ENCODE measurements at regions not wholly inside any gene's neighbourhood (a gene's known extent, or its start where the extent isn't known, plus 50 kb on each side); places are given as distances from the start of the nearest gene placed in this dataset.

DNA sequence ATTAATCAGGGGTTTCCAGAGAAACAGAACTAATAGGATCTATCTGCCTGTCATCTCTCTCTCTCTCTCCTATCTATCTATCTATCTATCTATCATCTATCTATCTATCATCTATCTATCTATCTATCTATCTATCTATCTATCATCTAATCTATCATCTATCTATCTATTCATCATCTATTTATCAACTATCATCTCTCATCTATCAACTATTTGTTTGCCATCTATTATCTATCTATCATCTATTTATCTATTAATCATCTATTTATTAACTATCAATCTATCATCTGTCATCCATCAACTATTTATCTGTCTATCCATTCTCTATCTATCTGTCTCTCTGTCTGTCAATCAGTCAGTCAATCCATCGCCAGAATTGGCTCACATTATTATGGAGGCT is 70.0 kb upstream of the MRPS6 start:
- Histone ChIP-seq H3K36me3 (ENCODE audit: insufficient read depth, low read length) (no peaks in the 10 kb centered on the region), H3F3A (ENCODE audit: low read depth) (no peaks in the 10 kb centered on the region), H3K4me2 (ENCODE audit: low read depth, low read length, poor library complexity, severe bottlenecking) (no peak overlapping the region), H3K4me1 (ENCODE audit: insufficient read depth, low read length, poor library complexity, severe bottlenecking) (peaks cover 7% of the 10 kb centered on the region), H3K9ac (ENCODE audit: low read depth, low read length, poor library complexity, severe bottlenecking) (no peak overlapping the region), H3K9me2 (replicated peaks; ENCODE audit: low read depth, low read length) (no peaks in the 10 kb centered on the region), H3K4me3 (ENCODE audit: low read length, poor library complexity, severe bottlenecking) (no peak overlapping the region), H2AFZ (ENCODE audit: low read length) (no peak overlapping the region), H3K27me3 (ENCODE audit: insufficient read depth, low read length, poor library complexity, severe bottlenecking) (no peaks in the 10 kb centered on the region), H4K20me1 (ENCODE audit: insufficient read depth, low read length, poor library complexity, severe bottlenecking) (no peaks in the 10 kb centered on the region), H3K79me2 (ENCODE audit: insufficient read depth, low read length) (no peaks in the 10 kb centered on the region), H3K9me3 (ENCODE audit: insufficient read depth, low read depth, low read length) (no peaks in the 10 kb centered on the region)
- TF ChIP-seq, protein P1, sequence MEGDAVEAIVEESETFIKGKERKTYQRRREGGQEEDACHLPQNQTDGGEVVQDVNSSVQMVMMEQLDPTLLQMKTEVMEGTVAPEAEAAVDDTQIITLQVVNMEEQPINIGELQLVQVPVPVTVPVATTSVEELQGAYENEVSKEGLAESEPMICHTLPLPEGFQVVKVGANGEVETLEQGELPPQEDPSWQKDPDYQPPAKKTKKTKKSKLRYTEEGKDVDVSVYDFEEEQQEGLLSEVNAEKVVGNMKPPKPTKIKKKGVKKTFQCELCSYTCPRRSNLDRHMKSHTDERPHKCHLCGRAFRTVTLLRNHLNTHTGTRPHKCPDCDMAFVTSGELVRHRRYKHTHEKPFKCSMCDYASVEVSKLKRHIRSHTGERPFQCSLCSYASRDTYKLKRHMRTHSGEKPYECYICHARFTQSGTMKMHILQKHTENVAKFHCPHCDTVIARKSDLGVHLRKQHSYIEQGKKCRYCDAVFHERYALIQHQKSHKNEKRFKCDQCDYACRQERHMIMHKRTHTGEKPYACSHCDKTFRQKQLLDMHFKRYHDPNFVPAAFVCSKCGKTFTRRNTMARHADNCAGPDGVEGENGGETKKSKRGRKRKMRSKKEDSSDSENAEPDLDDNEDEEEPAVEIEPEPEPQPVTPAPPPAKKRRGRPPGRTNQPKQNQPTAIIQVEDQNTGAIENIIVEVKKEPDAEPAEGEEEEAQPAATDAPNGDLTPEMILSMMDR (conservative IDR thresholded peaks at IDR 0.05; ENCODE audit: low read length): no peak
- TF ChIP-seq EZH2phosphoT487 (IDR thresholded peaks at IDR 0.05; ENCODE audit: borderline replicate concordance): no peak

DNA sequence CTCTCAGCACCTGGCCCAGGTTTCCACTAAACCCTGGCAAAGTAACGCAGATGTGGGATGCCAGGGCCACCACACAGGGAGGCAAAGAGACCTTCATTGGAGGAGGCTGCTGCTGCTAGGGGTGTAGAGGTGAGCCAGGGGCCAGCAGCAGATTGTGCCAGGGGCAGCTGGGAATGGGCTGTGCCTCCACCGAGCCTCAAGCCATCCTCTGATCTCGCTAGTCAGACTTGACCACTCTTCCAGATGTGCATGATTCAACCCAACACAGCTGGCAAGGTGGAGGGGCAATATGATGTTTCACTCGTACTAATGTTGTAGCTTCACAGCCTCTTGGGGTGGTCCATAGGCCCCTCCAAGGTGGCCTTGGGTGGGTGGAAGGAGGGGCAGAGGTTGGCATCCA is 73.0 kb upstream of the MRPS6 start:
- H3K4me3 ChIP-seq (ENCODE audit: low read length, poor library complexity, severe bottlenecking): no peak overlapping the region
- no peak overlapping the region for H3K4me2 ChIP-seq (ENCODE audit: low read depth, low read length, poor library complexity, severe bottlenecking)
- no peaks in the 10 kb centered on the region for H3K27me3 ChIP-seq (ENCODE audit: insufficient read depth, low read length, poor library complexity, severe bottlenecking)
- H3K36me3 ChIP-seq (ENCODE audit: insufficient read depth, low read length): no peaks in the 10 kb centered on the region
- no peaks in the 10 kb centered on the region for H4K20me1 ChIP-seq (ENCODE audit: insufficient read depth, low read length, poor library complexity, severe bottlenecking)
- H3K9ac ChIP-seq (ENCODE audit: low read depth, low read length, poor library complexity, severe bottlenecking): no peak overlapping the region
- H3K9me2 ChIP-seq (replicated peaks; ENCODE audit: low read depth, low read length): no peaks in the 10 kb centered on the region
- TF ChIP-seq EZH2phosphoT487 (IDR thresholded peaks at IDR 0.05; ENCODE audit: borderline replicate concordance): no peak
- TF ChIP-seq, protein P1 (conservative IDR thresholded peaks at IDR 0.05; ENCODE audit: low read length): no peak
- H3K79me2 ChIP-seq (ENCODE audit: insufficient read depth, low read length): no peaks in the 10 kb centered on the region
- H3K9me3 ChIP-seq (ENCODE audit: insufficient read depth, low read depth, low read length): peaks cover 8% of the 10 kb centered on the region
- H3F3A ChIP-seq (ENCODE audit: low read depth): no peaks in the 10 kb centered on the region
- H2AFZ ChIP-seq (ENCODE audit: low read length): no peak overlapping the region
- peaks cover 8% of the 10 kb centered on the region for H3K4me1 ChIP-seq (ENCODE audit: insufficient read depth, low read length, poor library complexity, severe bottlenecking)

DNA sequence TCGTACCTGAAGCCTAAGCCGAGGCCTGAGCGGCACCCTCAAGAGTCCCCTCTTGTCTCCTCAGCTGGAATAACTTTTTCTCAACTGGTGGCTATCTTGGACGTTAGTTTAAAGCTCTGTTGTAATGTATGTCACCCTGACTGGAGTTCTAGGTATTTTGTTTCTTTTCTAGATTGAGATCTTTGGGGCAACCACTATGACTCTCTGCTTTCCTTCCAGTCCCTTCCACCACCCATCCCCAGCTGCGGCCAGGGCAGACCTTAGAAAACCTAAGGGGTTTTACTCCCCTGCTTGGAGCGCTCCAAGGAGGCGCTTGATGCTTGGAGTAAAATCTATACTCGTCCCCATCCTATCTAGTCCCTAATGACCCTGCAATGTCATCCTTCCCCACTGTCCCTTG is 74.6 kb upstream of the MRPS6 start:
- peaks cover 12% of the 10 kb centered on the region for H3K4me1 ChIP-seq (ENCODE audit: insufficient read depth, low read length, poor library complexity, severe bottlenecking)
- no peak for TF ChIP-seq EZH2phosphoT487 (IDR thresholded peaks at IDR 0.05; ENCODE audit: borderline replicate concordance)
- TF ChIP-seq, protein P1 (conservative IDR thresholded peaks at IDR 0.05; ENCODE audit: low read length): no peak

More for the DNA sequence above, 74.6 kb upstream of the MRPS6 start:
- H3K9ac ChIP-seq (ENCODE audit: low read depth, low read length, poor library complexity, severe bottlenecking): no peak overlapping the region
- H3K79me2 ChIP-seq (ENCODE audit: insufficient read depth, low read length): no peaks in the 10 kb centered on the region
- H3F3A ChIP-seq (ENCODE audit: low read depth): no peaks in the 10 kb centered on the region
- H3K4me2 ChIP-seq (ENCODE audit: low read depth, low read length, poor library complexity, severe bottlenecking): no peak overlapping the region
- H3K27me3 ChIP-seq (ENCODE audit: insufficient read depth, low read length, poor library complexity, severe bottlenecking): no peaks in the 10 kb centered on the region
- H4K20me1 ChIP-seq (ENCODE audit: insufficient read depth, low read length, poor library complexity, severe bottlenecking): no peaks in the 10 kb centered on the region
- no peak overlapping the region for H3K4me3 ChIP-seq (ENCODE audit: low read length, poor library complexity, severe bottlenecking)
- no peak overlapping the region for H2AFZ ChIP-seq (ENCODE audit: low read length)
- peaks cover 8% of the 10 kb centered on the region for H3K9me3 ChIP-seq (ENCODE audit: insufficient read depth, low read depth, low read length)
- no peaks in the 10 kb centered on the region for H3K9me2 ChIP-seq (replicated peaks; ENCODE audit: low read depth, low read length)
- H3K36me3 ChIP-seq (ENCODE audit: insufficient read depth, low read length): no peaks in the 10 kb centered on the region

All from Loucy (cell line).